SK-N-SH (cell line): ENCODE measurements at regions not wholly inside any gene's neighbourhood (a gene's known extent, or its start where the extent isn't known, plus 50 kb on each side); places are given as distances from the start of the nearest gene placed in this dataset.
"Not testable (repeated sequence)": the region's sequence is repeated elsewhere in the genome, so short reads cannot be mapped to it uniquely, and the experiment has no call there.

Source experiments
- CTCF ChIA-PET: fragments of 300-600, 350-600 bp; formaldehyde crosslinking; extraction: SDS; loops from one replicate; lab custom pipeline; 2021; lab: Yijun Ruan, JAX
- POLR2A ChIA-PET: fragments of 350-600 bp; sonication (Branson Sonifier 250); formaldehyde crosslinking; extraction: SDS; loops from one replicate; lab custom pipeline; 2020; ENCODE audit warnings: antibody characterized with exemption, inconsistent platforms; lab: Yijun Ruan, JAX
- DNase-seq: peaks from one replicate; pipeline ENCODE4 v3.0.0; 2012
- H2AFZ ChIP-seq: fragments of 200-600 bp; sonication (generic); 2 replicates; pipeline ENCODE4 v1.8.1; 2016; ENCODE audit warnings: antibody characterized with exemption, mild to moderate bottlenecking, low read depth
- H3F3A ChIP-seq: fragments of 200-600 bp; sonication (generic); replicated peaks from 2 replicates; pipeline ENCODE3; 2016; ENCODE audit warnings: antibody characterized with exemption, mild to moderate bottlenecking; ENCODE audit not compliant: insufficient read depth
- H3K27ac ChIP-seq, 2 experiments: fragments of 200-500 bp in 1 of 2; fragments of 200-600 bp in 1 of 2; sonication (Bioruptor generic) in 1 of 2; sonication (generic), shearing (Covaris generic) in 1 of 2; 2 replicates each; pipeline versions ENCODE4 v1.5.1 to v1.6.1; 2014 to 2016; ENCODE audit warnings: low read depth in 2 of 2, inconsistent platforms in 1 of 2, low read length in 1 of 2, mild to moderate bottlenecking in 1 of 2, mixed read lengths in 1 of 2
- H3K27me3 ChIP-seq: fragments of 200-600 bp; sonication (generic), shearing (Covaris generic); 2 replicates; pipeline ENCODE4 v1.6.1; 2016; ENCODE audit warnings: mixed run types; ENCODE audit not compliant: insufficient read depth
- H3K36me3 ChIP-seq, 2 experiments: fragments of 200-500 bp in 1 of 2; fragments of 200-600 bp in 1 of 2; sonication (Bioruptor generic) in 1 of 2; sonication (generic) in 1 of 2; replicated peaks in 1 of 2; 2 replicates each; pipeline versions ENCODE3 to v1.5.1; 2014 to 2016; ENCODE audit warnings: low read length in 1 of 2, mild to moderate bottlenecking in 1 of 2; ENCODE audit not compliant: insufficient read depth in 2 of 2, control insufficient read depth in 1 of 2
- H3K4me1 ChIP-seq, 2 experiments: fragments of 200-500 bp in 1 of 2; fragments of 200-600 bp in 1 of 2; sonication (Bioruptor generic) in 1 of 2; sonication (generic), shearing (Covaris generic) in 1 of 2; 2 replicates each; pipeline versions ENCODE4 v1.5.1 to v1.6.1; 2014 to 2016; ENCODE audit warnings: low read depth in 1 of 2, low read length in 1 of 2, mixed run types in 1 of 2; ENCODE audit not compliant: insufficient read depth in 2 of 2, control insufficient read depth in 1 of 2
- H3K4me2 ChIP-seq: fragments of 200-600 bp; sonication (generic), shearing (Covaris generic); 2 replicates; pipeline ENCODE4 v1.6.1; 2017; ENCODE audit warnings: mixed run types
- H3K4me3 ChIP-seq, 2 experiments: fragments of 200-500 bp in 1 of 2; fragments of 200-600 bp in 1 of 2; sonication (Bioruptor generic) in 1 of 2; sonication (generic), shearing (Covaris generic) in 1 of 2; 2 replicates each; pipeline versions ENCODE4 v1.5.1 to v1.8.1; 2014 to 2016; ENCODE audit warnings: low read depth in 2 of 2, inconsistent platforms in 1 of 2, low read length in 1 of 2, mild to moderate bottlenecking in 1 of 2, mixed read lengths in 1 of 2, moderate library complexity in 1 of 2
- H3K79me2 ChIP-seq: fragments of 200-600 bp; sonication (generic); 2 replicates; pipeline ENCODE4 v1.8.1; 2017; ENCODE audit warnings: mild to moderate bottlenecking; ENCODE audit not compliant: insufficient read depth
- H3K9ac ChIP-seq: fragments of 200-600 bp; sonication (generic); 2 replicates; pipeline ENCODE4 v1.6.1; 2017; ENCODE audit warnings: mixed run types
- H3K9me2 ChIP-seq: fragments of 200-600 bp; sonication (generic); 2 replicates; pipeline ENCODE4 v1.6.1; 2017; ENCODE audit warnings: mixed run types
- H3K9me3 ChIP-seq: fragments of 200-600 bp; sonication (generic); 2 replicates; pipeline ENCODE4 v1.6.1; 2017; ENCODE audit warnings: mixed run types, mild to moderate bottlenecking, moderate library complexity
- H4K20me1 ChIP-seq: fragments of 200-600 bp; sonication (generic); 2 replicates; pipeline ENCODE4 v1.6.1; 2017; ENCODE audit warnings: mild to moderate bottlenecking, mixed run types; ENCODE audit not compliant: insufficient read depth
- CHD2 ChIP-seq: fragments of 150-350 bp; IDR thresholded peaks from 2 replicates; pipeline ENCODE4 v1.6.1; 2018; ENCODE audit warnings: low read length; ENCODE audit not compliant: partially characterized antibody
- EP300 ChIP-seq, 2 experiments: IDR thresholded peaks; 2 replicates each; pipeline versions ENCODE4 v1.4.0 to v1.6.1; 2012; ENCODE audit warnings: borderline replicate concordance in 1 of 2, low read depth in 1 of 2, low read length in 1 of 2
- EZH2phosphoT487 ChIP-seq: fragments of 200-600 bp; sonication (generic); IDR thresholded peaks from 2 replicates; pipeline ENCODE4 v1.6.1; 2017; ENCODE audit warnings: low read depth, mixed run types, mild to moderate bottlenecking, antibody characterized with exemption, moderate library complexity, borderline replicate concordance
- GABPA ChIP-seq: IDR thresholded peaks from 2 replicates; pipeline ENCODE4 v1.4.0; 2012; ENCODE audit warnings: low read depth, mild to moderate bottlenecking
- GATA2 ChIP-seq: sonication (generic); formaldehyde crosslinking; IDR thresholded peaks from 2 replicates; pipeline ENCODE4 v1.5.0; 2020; ENCODE audit warnings: mild to moderate bottlenecking, missing genetic modification reagents
- JUND ChIP-seq: IDR thresholded peaks from 2 replicates; pipeline ENCODE4 v1.4.0; 2012
- MEF2A ChIP-seq: IDR thresholded peaks from 2 replicates; pipeline ENCODE4 v1.4.0; 2012; ENCODE audit warnings: low read depth, borderline replicate concordance
- MXI1 ChIP-seq: IDR thresholded peaks from 2 replicates; pipeline ENCODE4 v1.6.1; 2012; ENCODE audit warnings: mild to moderate bottlenecking, low read depth, low read length, improper control_type of control experiment
- NFIC ChIP-seq: IDR thresholded peaks from 2 replicates; pipeline ENCODE4 v1.4.0; 2012; ENCODE audit warnings: borderline replicate concordance
- PBX3 ChIP-seq: IDR thresholded peaks from 2 replicates; pipeline ENCODE4; 2012
- POLR2AphosphoS5 ChIP-seq: IDR thresholded peaks from 2 replicates; pipeline ENCODE4 v1.6.1; 2012; ENCODE audit warnings: low read depth, low read length
- RAD21 ChIP-seq: IDR thresholded peaks from 2 replicates; pipeline ENCODE4 v1.6.1; 2012; ENCODE audit warnings: mild to moderate bottlenecking, low read length
- RFX5 ChIP-seq: IDR thresholded peaks from 2 replicates; pipeline ENCODE4 v1.6.1; 2012; ENCODE audit warnings: mild to moderate bottlenecking, improper control_type of control experiment, low read length
- SIN3A ChIP-seq: IDR thresholded peaks from 2 replicates; pipeline ENCODE4 v1.6.1; 2012; ENCODE audit warnings: low read depth, mild to moderate bottlenecking, low read length, moderate library complexity, borderline replicate concordance
- TCF12 ChIP-seq: IDR thresholded peaks from 2 replicates; pipeline ENCODE4 v1.4.0; 2012
- USF1 ChIP-seq: IDR thresholded peaks from 2 replicates; pipeline ENCODE4 v1.4.0; 2012; ENCODE audit warnings: low read depth, borderline replicate concordance
- USF2 ChIP-seq: fragments of 150-350 bp; IDR thresholded peaks from 2 replicates; pipeline ENCODE4 v1.6.1; 2017; ENCODE audit warnings: antibody characterized with exemption, low read length, low read depth, borderline replicate concordance
- WGBS: methylation state at CpG from one replicate; pipeline ENCODE4 v1.1.6; 2017; ENCODE audit warnings: low lambda C conversion rate; 5-methylcytosine and 5-hydroxymethylcytosine counted together

GRCh38 chrX:26558719-26559386 is 342.9 kb downstream of the MAGEB5 start (continued):
- no peak for TF ChIP-seq USF1
- TF ChIP-seq CHD2 = no peak
- TF ChIP-seq SIN3A = no peak
- TF ChIP-seq RAD21 = no peak
- TF ChIP-seq EZH2phosphoT487 = no peak
- no peak for TF ChIP-seq POLR2AphosphoS5
- no peak for TF ChIP-seq RFX5
- TF ChIP-seq EP300 (IDR thresholded peaks at IDR 0.05; ENCODE audit: borderline replicate concordance in 1 of 2, low read depth in 1 of 2, low read length in 1 of 2) = no peak
- no peak for TF ChIP-seq MXI1
- TF ChIP-seq, all 33 proteins: peak for 0

- POLR2A ChIA-PET = no interaction called here
- CTCF ChIA-PET = no interaction called here
- Histone ChIP-seq H3K27ac (no peak overlapping the region), H3K27me3 (no peaks in the 10 kb centered on the region), H3K4me2 (no peak overlapping the region), H3K4me1 (no peaks in the 10 kb centered on the region), H3F3A (no peaks in the 10 kb centered on the region), H3K9me3 (no peaks in the 10 kb centered on the region), H2AFZ (no peak overlapping the region), H3K9me2 (no peaks in the 10 kb centered on the region), H3K4me3 (no peak overlapping the region), H3K36me3 (no peaks in the 10 kb centered on the region), H4K20me1 (no peaks in the 10 kb centered on the region), H3K79me2 (no peaks in the 10 kb centered on the region), H3K9ac (no peak overlapping the region)
- TF ChIP-seq GABPA = no peak
- no peak for TF ChIP-seq USF2
- TF ChIP-seq EZH2phosphoT487 = no peak
- TF ChIP-seq RFX5 = no peak
- no peak for TF ChIP-seq GATA2 (CRISPR knock-in tag)
- TF ChIP-seq NFIC = no peak
- no peak for TF ChIP-seq RAD21
- no peak for TF ChIP-seq SIN3A
- TF ChIP-seq PBX3 = no peak
- no peak for TF ChIP-seq JUND
- no peak for TF ChIP-seq TCF12
- no peak for TF ChIP-seq USF1
- TF ChIP-seq MEF2A = no peak
- TF ChIP-seq EP300 (IDR thresholded peaks at IDR 0.05; ENCODE audit: borderline replicate concordance in 1 of 2, low read depth in 1 of 2, low read length in 1 of 2) = no peak
- 29% methylated on average over 18 of the region's 35 CpGs for WGBS
- DNase-seq = no peak
Measured at GRCh38 chrX:26557691-26558321, 341.8 kb downstream of the MAGEB5 start.

GRCh38 chrX:26525768-26526167 is 309.8 kb downstream of the MAGEB5 start:
- POLR2A ChIA-PET, H3K4me2 ChIP-seq, H3K9ac ChIP-seq, H3K9me2 ChIP-seq, H4K20me1 ChIP-seq, H3K27ac ChIP-seq, H3F3A ChIP-seq, H3K4me3 ChIP-seq, H3K36me3 ChIP-seq, H3K9me3 ChIP-seq, H3K79me2 ChIP-seq, DNase-seq, CTCF ChIA-PET, H3K4me1 ChIP-seq, H2AFZ ChIP-seq, H3K27me3 ChIP-seq: not testable (repeated sequence)
- WGBS = 4% methylated on average over 8 of the region's 8 CpGs
